Right ventricle myocardium superior (tissue), 1 donor: ENCODE measurements at regions not wholly inside any gene's neighbourhood (a gene's known extent, or its start where the extent isn't known, plus 50 kb on each side); places are given as distances from the start of the nearest gene placed in this dataset.
"Not testable (repeated sequence)": the region's sequence is repeated elsewhere in the genome, so short reads cannot be mapped to it uniquely, and the experiment has no call there.

ENCODE experiments used
- ATAC-seq: fragments of 200-7000 bp; cut with Tn5 transposase; one replicate; pipeline ENCODE4 v1.9.1; 2020; ENCODE audit warnings: mild to moderate bottlenecking; ENCODE audit not compliant: poor library complexity
- DNase-seq: peaks from one replicate; pipeline ENCODE4 v3.0.0-alpha.2; 2020
- intact Hi-C: fragments of 100-400 bp; cut with DNase I; formaldehyde crosslinking; loops from one replicate; pipeline ENCODE4 v1.11.2; 2022
- donor health status: DM: no; HTN: yes; CAD: no; lungs with severe emphysema.

- no peak for ATAC-seq
- intact Hi-C loops = no loop called here
These were observed 235.2 kb downstream of the LY86 start for GRCh38 chr6:6823568-6824224.

GRCh38 chr6:6824381-6824780 is 235.9 kb downstream of the LY86 start:
- no peak for DNase-seq
- intact Hi-C loops = no loop called here
- ATAC-seq = no peak

More at GRCh38 chr6:6823568-6824224, 235.2 kb downstream of the LY86 start:
- no peak for DNase-seq

GRCh38 chr6:6825193-6825784 is 236.8 kb downstream of the LY86 start:
- intact Hi-C loops = no loop called here
- ATAC-seq = peak; percentile 33
- no peak for DNase-seq

- intact Hi-C loops = no loop called here
- DNase-seq (peak; percentile 68), ATAC-seq (peak; percentile 86)
These were observed 237.8 kb downstream of the LY86 start for GRCh38 chr6:6826095-6826901.

GRCh38 chr6:6826961-6827360 is 238.4 kb downstream of the LY86 start:
- ATAC-seq = no peak
- intact Hi-C loops = no loop called here

GRCh38 chr6:6829872-6830685 is 241.6 kb downstream of the LY86 start:
- intact Hi-C loops = no loop called here
- DNase-seq = no peak
- no peak for ATAC-seq

More at GRCh38 chr6:6826961-6827360, 238.4 kb downstream of the LY86 start:
- DNase-seq = no peak

- DNase-seq, ATAC-seq, intact Hi-C loops: not testable (repeated sequence)
These were observed 242.2 kb downstream of the LY86 start for GRCh38 chr6:6830686-6831063.

- DNase-seq (no peak), ATAC-seq (no peak)
- intact Hi-C loops = no loop called here
These were observed 243.9 kb downstream of the LY86 start for GRCh38 chr6:6832439-6832838.

- DNase-seq (no peak), ATAC-seq (peak; percentile 77)
- intact Hi-C loops = no loop called here
These were observed 246.1 kb downstream of the LY86 start for GRCh38 chr6:6834356-6835222.

GRCh38 chr6:6835223-6835503 is 246.6 kb downstream of the LY86 start:
- DNase-seq (no peak), ATAC-seq (no peak)
- intact Hi-C loops = no loop called here

GRCh38 chr6:6836609-6837406 is 248.3 kb downstream of the LY86 start:
- DNase-seq (no peak), ATAC-seq (no peak)
- intact Hi-C loops = no loop called here

GRCh38 chr6:6837541-6838080 is 249.1 kb downstream of the LY86 start:
- intact Hi-C loops = no loop called here
- ATAC-seq = no peak
- no peak for DNase-seq

GRCh38 chr6:6840831-6841291 is 252.3 kb downstream of the LY86 start:
- DNase-seq = no peak
- intact Hi-C loops = no loop called here
- ATAC-seq = peak; percentile 56

GRCh38 chr6:6841571-6841970 is 253.1 kb downstream of the LY86 start:
- ATAC-seq (peak; percentile 27), DNase-seq (no peak)
- intact Hi-C loops = no loop called here

GRCh38 chr6:6842291-6842690 is 253.8 kb downstream of the LY86 start:
- ATAC-seq (no peak), DNase-seq (no peak)
- intact Hi-C loops = no loop called here

GRCh38 chr6:6843057-6843627 is 254.6 kb downstream of the LY86 start:
- ATAC-seq (no peak), DNase-seq (no peak)
- intact Hi-C loops = no loop called here

- no peak for DNase-seq
- ATAC-seq = no peak
- intact Hi-C loops = no loop called here
These were observed 255.3 kb downstream of the LY86 start for GRCh38 chr6:6843777-6844176.
